ACC112 (cell line): ENCODE measurements at regions not wholly inside any gene's neighbourhood (a gene's known extent, or its start where the extent isn't known, plus 50 kb on each side); places are given as distances from the start of the nearest gene placed in this dataset.
"Not testable (repeated sequence)": the region's sequence is repeated elsewhere in the genome, so short reads cannot be mapped to it uniquely, and the experiment has no call there.

Source experiments
- H2AFZ ChIP-seq: fragments of 200-600 bp; sonication (generic); one replicate; pipeline ENCODE4 v1.6.0; 2017; ENCODE audit warnings: antibody characterized with exemption, low read length; ENCODE audit not compliant: unreplicated experiment
- H3K27ac ChIP-seq: fragments of 200-600 bp; sonication (generic); 2 replicates; pipeline ENCODE4 v1.5.1; 2014; ENCODE audit warnings: low read depth, mild to moderate bottlenecking, antibody characterized with exemption, low read length, moderate library complexity
- H3K27me3 ChIP-seq: fragments of 200-600 bp; sonication (generic); 2 replicates; pipeline ENCODE4 v1.6.1; 2014; ENCODE audit warnings: mild to moderate bottlenecking, antibody characterized with exemption, low read length, moderate library complexity, mixed read lengths; ENCODE audit not compliant: insufficient read depth
- H3K36me3 ChIP-seq: fragments of 200-600 bp; sonication (generic); 2 replicates; pipeline ENCODE4 v1.6.1; 2016; ENCODE audit warnings: mild to moderate bottlenecking, antibody characterized with exemption, low read length, moderate library complexity, mixed read lengths; ENCODE audit not compliant: insufficient read depth
- H3K4me1 ChIP-seq: fragments of 200-600 bp; sonication (generic); one replicate; pipeline ENCODE4 v1.6.1; 2016; ENCODE audit warnings: low read length, mixed read lengths; ENCODE audit not compliant: insufficient read depth, unreplicated experiment, control insufficient read depth
- H3K4me3 ChIP-seq: fragments of 200-600 bp; sonication (generic); 2 replicates; pipeline ENCODE4 v1.5.1; 2014; ENCODE audit warnings: mild to moderate bottlenecking, low read depth, low read length
- H3K79me2 ChIP-seq: fragments of 200-600 bp; sonication (generic); one replicate; pipeline ENCODE4 v1.6.0; 2016; ENCODE audit warnings: low read length; ENCODE audit not compliant: control insufficient read depth, unreplicated experiment, insufficient read depth

GRCh38 chr3:81998139-81998755 is 236.8 kb upstream of the GBE1 start:
- no peak overlapping the region for H3K27ac ChIP-seq
- no peaks in the 10 kb centered on the region for H3K79me2 ChIP-seq
- H3K4me1 ChIP-seq = no peaks in the 10 kb centered on the region
- H3K36me3 ChIP-seq = no peaks in the 10 kb centered on the region
- H3K4me3 ChIP-seq = no peak overlapping the region
- H2AFZ ChIP-seq = no peak overlapping the region
- no peaks in the 10 kb centered on the region for H3K27me3 ChIP-seq

DNA sequence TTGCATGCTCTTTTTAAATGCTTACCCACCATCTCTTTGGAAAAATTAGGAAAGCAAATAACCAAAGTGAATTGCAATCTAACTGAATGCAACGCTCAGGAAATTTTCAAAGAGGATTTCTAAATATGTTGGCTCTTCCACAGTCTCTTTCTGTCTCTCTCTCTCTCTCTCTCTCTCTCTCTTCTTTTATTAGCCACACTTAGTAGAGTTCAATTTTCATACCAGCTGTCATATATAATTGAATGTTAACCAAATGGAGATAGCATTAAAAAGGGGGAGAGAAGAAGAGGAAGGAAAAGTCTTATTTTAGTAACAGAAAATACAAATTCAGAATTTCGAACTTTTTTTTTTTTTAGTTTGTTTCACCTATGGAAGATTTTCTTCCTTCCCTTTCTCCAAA is 235.9 kb upstream of the GBE1 start:
- Histone ChIP-seq H3K27ac (no peak overlapping the region), H2AFZ (no peak overlapping the region), H3K79me2 (no peaks in the 10 kb centered on the region), H3K27me3 (no peaks in the 10 kb centered on the region), H3K4me1 (no peaks in the 10 kb centered on the region), H3K4me3 (no peak overlapping the region), H3K36me3 (no peaks in the 10 kb centered on the region)

GRCh38 chr3:81995329-81995728 is 233.9 kb upstream of the GBE1 start:
- H3K27ac ChIP-seq = no peak overlapping the region
- no peaks in the 10 kb centered on the region for H3K79me2 ChIP-seq
- H3K27me3 ChIP-seq = no peaks in the 10 kb centered on the region
- no peaks in the 10 kb centered on the region for H3K4me1 ChIP-seq
- H3K4me3 ChIP-seq = no peak overlapping the region
- H2AFZ ChIP-seq = no peak overlapping the region
- no peaks in the 10 kb centered on the region for H3K36me3 ChIP-seq

GRCh38 chr3:81989758-81990157 is 228.3 kb upstream of the GBE1 start:
- no peaks in the 10 kb centered on the region for H3K4me1 ChIP-seq
- H2AFZ ChIP-seq = no peak overlapping the region
- no peaks in the 10 kb centered on the region for H3K36me3 ChIP-seq
- H3K79me2 ChIP-seq = no peaks in the 10 kb centered on the region
- H3K4me3 ChIP-seq = no peak overlapping the region
- H3K27me3 ChIP-seq = no peaks in the 10 kb centered on the region
- no peak overlapping the region for H3K27ac ChIP-seq

DNA sequence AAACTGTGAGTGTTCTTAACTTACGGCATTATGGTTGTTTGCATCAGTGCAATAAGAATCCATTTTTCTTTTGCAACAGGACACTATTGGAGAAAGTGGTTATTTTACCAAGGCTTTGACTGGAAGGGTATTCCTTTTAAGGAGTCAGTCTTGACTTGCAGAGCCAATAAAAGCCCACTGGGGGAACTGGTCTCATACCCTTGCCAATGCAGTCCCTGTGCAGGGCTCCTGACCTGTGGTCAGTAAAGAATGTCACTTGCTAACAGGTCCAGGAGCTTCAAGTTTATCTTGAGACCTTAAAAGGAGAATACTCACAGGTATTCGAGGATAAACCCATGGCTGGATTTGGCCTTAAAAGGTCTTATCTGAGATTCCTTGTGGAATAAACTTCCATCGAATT is 227.8 kb upstream of the GBE1 start:
- H3K27me3 ChIP-seq = no peaks in the 10 kb centered on the region
- no peak overlapping the region for H2AFZ ChIP-seq
- no peak overlapping the region for H3K4me3 ChIP-seq
- H3K79me2 ChIP-seq = no peaks in the 10 kb centered on the region
- H3K36me3 ChIP-seq = no peaks in the 10 kb centered on the region
- H3K27ac ChIP-seq = no peak overlapping the region
- no peaks in the 10 kb centered on the region for H3K4me1 ChIP-seq

- H3K36me3 ChIP-seq, H3K27me3 ChIP-seq, H3K79me2 ChIP-seq, H3K4me3 ChIP-seq, H3K4me1 ChIP-seq, H3K27ac ChIP-seq, H2AFZ ChIP-seq: not testable (repeated sequence)
These were observed 226.0 kb upstream of the GBE1 start for GRCh38 chr3:81987412-81987811.

DNA sequence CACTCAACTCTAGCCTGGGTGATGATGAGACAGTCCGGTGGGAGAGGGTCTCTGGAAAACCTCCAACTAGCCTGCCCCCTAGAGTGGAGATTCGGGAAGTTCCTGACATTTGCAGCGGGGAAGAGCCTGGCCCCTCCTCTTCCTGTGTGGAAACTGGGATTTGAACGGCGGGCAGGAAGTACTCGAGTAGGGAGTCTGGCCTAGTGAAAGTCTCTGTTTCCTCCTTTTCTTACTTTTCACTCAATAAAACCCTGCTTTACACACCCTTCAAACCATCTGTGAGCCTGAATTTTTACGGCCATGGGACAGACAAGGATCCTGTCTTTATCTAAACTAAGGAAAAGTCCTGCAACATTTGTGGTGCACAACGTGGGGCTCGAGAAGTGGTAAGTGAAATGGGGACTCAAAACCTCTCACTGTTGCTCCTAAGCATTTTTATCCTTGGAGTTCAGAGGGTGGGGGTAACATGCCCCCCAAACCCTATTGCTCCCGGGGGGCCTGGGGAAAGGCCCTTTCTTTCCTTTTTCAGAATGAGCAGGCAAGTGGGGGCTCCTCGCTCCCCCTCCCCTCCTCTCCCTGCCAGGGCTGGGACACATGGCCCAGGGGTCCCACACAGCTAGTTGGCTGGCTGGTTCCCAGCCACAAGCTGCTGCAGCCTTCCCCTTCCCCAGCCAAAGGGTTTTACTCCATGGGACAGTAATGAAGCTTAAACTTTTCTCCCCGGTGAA is 224.7 kb upstream of the GBE1 start:
- H3K36me3 ChIP-seq = no peaks in the 10 kb centered on the region
- H3K79me2 ChIP-seq = no peaks in the 10 kb centered on the region
- no peaks in the 10 kb centered on the region for H3K4me1 ChIP-seq
- no peaks in the 10 kb centered on the region for H3K27me3 ChIP-seq
- no peak overlapping the region for H2AFZ ChIP-seq
- no peak overlapping the region for H3K27ac ChIP-seq
- H3K4me3 ChIP-seq = no peak overlapping the region

GRCh38 chr3:81983382-81983781 is 221.9 kb upstream of the GBE1 start:
- Histone ChIP-seq H2AFZ (no peak overlapping the region), H3K36me3 (no peaks in the 10 kb centered on the region), H3K79me2 (no peaks in the 10 kb centered on the region), H3K4me1 (no peaks in the 10 kb centered on the region), H3K4me3 (no peak overlapping the region), H3K27me3 (no peaks in the 10 kb centered on the region), H3K27ac (no peak overlapping the region)

DNA sequence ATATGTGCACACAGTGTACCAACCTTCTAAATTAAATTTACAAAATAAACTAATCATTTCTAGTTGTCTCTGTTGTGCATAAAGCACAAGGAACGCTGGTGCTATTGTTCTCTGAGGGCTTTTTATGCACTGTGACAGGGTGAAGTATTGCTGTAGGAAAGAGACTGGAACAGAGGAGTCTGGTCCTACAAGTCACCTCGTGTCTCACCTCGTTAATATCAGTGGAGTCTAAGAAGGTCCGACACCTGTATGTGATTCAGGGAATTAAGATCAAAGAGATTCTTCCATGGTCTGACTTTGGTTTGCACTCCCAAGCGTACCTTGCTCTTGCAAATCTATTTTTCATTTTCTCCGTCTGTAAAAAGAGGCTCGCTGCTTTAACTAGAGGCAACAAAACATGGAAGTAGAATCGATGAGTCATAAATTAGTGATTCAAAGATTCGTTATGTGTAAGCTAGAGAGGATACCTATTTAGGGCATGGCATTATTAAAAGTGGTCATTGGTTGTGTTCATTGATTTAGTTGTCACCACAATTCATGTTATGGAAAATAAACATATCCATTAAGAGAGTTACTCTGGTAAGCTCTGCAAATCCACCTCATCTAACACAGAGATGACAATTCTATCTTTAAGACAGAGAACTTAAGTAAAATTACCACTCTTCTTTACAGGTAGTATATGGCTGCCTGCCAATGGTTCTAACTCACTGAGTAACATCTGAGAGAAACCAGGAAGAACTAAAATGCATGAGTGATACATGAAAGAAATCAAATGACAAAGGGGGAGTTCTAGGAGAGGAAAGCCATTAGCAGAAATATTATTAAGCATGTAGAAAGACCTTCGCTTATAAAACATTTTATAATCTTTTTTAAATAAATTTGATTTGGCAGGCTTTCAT is 219.4 kb upstream of the GBE1 start:
- Histone ChIP-seq H3K79me2 (no peaks in the 10 kb centered on the region), H3K27me3 (no peaks in the 10 kb centered on the region), H3K27ac (no peak overlapping the region), H3K4me3 (no peak overlapping the region), H3K36me3 (no peaks in the 10 kb centered on the region), H3K4me1 (no peaks in the 10 kb centered on the region), H2AFZ (no peak overlapping the region)

- Histone ChIP-seq H3K27me3 (no peaks in the 10 kb centered on the region), H3K4me3 (peak overlapping the region; percentile 46), H3K36me3 (no peaks in the 10 kb centered on the region), H3K79me2 (no peaks in the 10 kb centered on the region), H3K4me1 (no peaks in the 10 kb centered on the region), H3K27ac (no peak overlapping the region), H2AFZ (peak overlapping the region; percentile 94)
These were observed 213.3 kb upstream of the GBE1 start for GRCh38 chr3:81974751-81975150.
